AG10803 (cell line): ENCODE measurements at regions not wholly inside any gene's neighbourhood (a gene's known extent, or its start where the extent isn't known, plus 50 kb on each side); places are given as distances from the start of the nearest gene placed in this dataset.
"Not testable (repeated sequence)": the region's sequence is repeated elsewhere in the genome, so short reads cannot be mapped to it uniquely, and the experiment has no call there.

Source experiments
- DNase-seq: peaks from one replicate; pipeline ENCODE4 v3.0.0; 2010; ENCODE audit warnings: low read depth
- H3K4me3 ChIP-seq: 2 replicates; pipeline ENCODE4 v1.5.1; 2011; ENCODE audit warnings: mild to moderate bottlenecking, low read length, control low read depth
- TF ChIP-seq, protein P1 (sequence below): conservative IDR thresholded peaks from 2 replicates; pipeline ENCODE4 v1.5.1; 2011; ENCODE audit warnings: mild to moderate bottlenecking, low read length, control low read depth, inconsistent platforms

DNA sequence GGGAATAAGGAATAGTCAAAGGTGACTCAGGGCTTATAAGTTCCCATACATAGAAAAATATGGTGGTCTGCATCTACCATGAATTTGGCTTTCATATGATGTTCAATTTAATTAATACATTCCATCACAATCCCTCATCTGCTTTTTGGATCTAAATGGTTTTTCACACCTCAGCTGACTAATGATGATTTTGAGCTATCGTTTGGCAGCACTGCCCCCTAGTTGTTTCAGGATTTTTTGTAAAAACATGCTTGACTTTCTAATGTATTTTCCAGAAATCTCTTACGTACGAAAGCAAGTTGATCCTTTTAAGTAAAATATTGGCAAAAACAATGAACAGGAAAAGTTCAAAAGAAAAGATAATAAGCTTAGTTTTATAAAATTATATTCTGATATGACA is 408.6 kb upstream of the ADGRB3 start:
- no peak overlapping the region for H3K4me3 ChIP-seq
- no peak for DNase-seq
- TF ChIP-seq, protein P1, sequence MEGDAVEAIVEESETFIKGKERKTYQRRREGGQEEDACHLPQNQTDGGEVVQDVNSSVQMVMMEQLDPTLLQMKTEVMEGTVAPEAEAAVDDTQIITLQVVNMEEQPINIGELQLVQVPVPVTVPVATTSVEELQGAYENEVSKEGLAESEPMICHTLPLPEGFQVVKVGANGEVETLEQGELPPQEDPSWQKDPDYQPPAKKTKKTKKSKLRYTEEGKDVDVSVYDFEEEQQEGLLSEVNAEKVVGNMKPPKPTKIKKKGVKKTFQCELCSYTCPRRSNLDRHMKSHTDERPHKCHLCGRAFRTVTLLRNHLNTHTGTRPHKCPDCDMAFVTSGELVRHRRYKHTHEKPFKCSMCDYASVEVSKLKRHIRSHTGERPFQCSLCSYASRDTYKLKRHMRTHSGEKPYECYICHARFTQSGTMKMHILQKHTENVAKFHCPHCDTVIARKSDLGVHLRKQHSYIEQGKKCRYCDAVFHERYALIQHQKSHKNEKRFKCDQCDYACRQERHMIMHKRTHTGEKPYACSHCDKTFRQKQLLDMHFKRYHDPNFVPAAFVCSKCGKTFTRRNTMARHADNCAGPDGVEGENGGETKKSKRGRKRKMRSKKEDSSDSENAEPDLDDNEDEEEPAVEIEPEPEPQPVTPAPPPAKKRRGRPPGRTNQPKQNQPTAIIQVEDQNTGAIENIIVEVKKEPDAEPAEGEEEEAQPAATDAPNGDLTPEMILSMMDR = no peak

DNA sequence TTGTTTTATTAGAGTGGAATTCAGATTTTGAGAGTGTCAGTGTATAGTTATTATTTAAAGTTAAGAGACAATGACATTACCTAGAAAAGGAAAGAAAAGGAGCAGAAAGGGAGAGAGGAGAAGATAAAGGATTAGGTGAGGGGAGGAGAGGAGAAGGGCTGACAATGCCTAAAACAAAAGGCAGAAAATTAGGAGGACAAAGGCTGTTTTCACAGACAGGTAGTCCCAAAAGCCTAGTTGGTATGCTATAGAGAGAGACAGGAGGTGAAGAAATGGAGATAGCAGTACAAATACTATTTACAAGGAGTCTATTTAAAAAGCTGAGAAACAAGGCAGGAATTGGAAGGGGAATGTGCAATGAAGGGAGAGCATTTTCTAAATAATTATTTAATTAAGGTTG is 409.4 kb upstream of the ADGRB3 start:
- DNase-seq = no peak
- H3K4me3 ChIP-seq = no peak overlapping the region
- TF ChIP-seq, protein P1 = no peak

- no peak overlapping the region for H3K4me3 ChIP-seq
- no peak for DNase-seq
- TF ChIP-seq, protein P1 = no peak
Observed at GRCh38 chr6:68211242-68211795, 423.8 kb upstream of the ADGRB3 start.

DNA sequence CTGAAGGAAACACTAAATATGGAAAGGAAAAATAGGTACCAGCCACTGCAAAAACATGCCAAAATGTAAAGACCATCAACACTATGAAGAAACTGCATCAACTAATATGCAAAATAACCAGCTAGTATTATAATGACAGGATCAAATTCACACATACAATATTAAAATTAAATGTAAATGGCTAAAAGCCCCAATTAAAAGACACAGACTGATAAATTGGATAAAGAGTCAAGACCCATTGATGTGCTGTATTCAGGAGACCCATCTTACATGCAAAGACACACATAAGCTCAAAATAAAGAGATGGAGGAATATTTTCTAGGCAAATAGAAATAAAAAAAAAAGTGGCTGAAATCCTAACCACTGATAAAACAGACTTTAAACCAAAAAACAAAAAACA is 427.5 kb upstream of the ADGRB3 start:
- not testable (repeated sequence) for DNase-seq, H3K4me3 ChIP-seq

DNA sequence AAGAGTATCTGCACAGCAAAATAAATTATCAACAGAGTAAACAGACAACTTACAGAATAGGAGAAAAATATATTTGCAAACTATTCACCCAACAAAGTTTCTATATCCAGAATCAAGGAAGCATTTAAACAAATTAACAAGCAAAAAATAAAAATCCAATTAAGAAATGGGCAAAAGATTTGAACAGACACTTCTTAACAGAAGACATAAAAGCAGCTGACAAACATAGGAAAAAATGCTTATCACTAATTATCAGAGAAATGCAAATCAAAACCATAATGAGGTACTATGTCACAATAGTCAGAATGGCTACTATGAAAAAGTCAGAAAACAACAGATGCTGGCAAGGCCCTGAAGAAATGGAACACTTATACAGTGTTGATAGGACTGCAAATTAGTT is 434.2 kb upstream of the ADGRB3 start:
- TF ChIP-seq, protein P1 = no peak
- no peak overlapping the region for H3K4me3 ChIP-seq
- no peak for DNase-seq

DNA sequence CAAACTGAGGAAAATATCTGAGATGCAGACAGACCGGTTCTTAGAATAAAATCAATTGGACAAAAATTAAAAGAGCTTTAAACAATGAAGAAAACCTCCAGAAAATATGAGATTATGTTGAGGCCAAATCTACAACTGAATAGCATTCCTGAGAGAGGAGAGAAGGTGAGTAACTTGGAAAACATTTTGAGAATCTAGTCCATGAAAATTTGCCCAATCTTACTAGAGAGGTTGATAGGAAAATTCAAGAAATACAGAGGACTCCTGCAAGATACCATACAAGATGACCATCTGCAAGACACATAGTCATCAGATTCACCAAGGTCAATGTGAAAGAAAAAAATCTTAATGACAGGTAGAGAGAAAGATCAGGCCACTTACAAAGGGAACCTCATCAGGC is 437.7 kb upstream of the ADGRB3 start:
- DNase-seq = no peak
- TF ChIP-seq, protein P1 = no peak
- H3K4me3 ChIP-seq = no peak overlapping the region

DNA sequence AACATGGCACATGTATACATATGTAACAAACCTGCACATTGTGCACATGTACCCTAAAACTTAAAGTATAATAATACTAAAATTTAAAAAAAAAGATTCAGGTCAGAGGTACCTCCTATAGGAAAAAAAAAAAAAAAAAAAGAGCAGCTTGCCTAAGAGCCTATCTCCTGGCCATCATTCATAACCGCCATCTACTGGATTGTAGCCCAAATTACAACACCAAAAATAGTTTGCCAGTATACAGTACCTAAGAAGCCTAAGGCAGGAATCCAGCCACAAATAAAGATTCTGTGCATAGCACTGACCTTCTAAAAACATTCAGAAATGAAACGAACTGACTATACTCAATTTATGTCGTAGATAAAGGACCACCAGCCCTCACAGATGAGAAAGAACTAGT is 438.4 kb upstream of the ADGRB3 start:
- peak; percentile 2 for DNase-seq
- no peak overlapping the region for H3K4me3 ChIP-seq
- TF ChIP-seq, protein P1 = 0 out of 2 replicates have a peak, but pooled peaks have one; percentile 3

- not testable (repeated sequence) for DNase-seq, H3K4me3 ChIP-seq
Observed at GRCh38 chr6:68195753-68196152, 439.3 kb upstream of the ADGRB3 start.
